ENCODE measurements at regions not wholly inside any gene's neighbourhood (a gene's known extent, or its start where the extent isn't known, plus 50 kb on each side); places are given as distances from the start of the nearest gene placed in this dataset.

- no peak for TF ChIP-seq CTCF (IDR thresholded peaks at IDR 0.05; ENCODE audit: low read depth, low read length)
- TF ChIP-seq EZH2phosphoT487 (IDR thresholded peaks at IDR 0.05; ENCODE audit: low read depth): no peak
- Histone ChIP-seq H3K36me3 (replicated peaks; ENCODE audit: low read depth, low read length) (no peaks in the 10 kb centered on the region), H3K27me3 (ENCODE audit: low read depth, low read length) (no peaks in the 10 kb centered on the region), H3K9ac (ENCODE audit: low read length) (no peak overlapping the region), H2AFZ (ENCODE audit: low read depth, low read length) (no peak overlapping the region), H4K20me1 (ENCODE audit: insufficient read depth, low read length) (no peaks in the 10 kb centered on the region), H3K79me2 (ENCODE audit: low read length) (no peaks in the 10 kb centered on the region), H3K4me1 (ENCODE audit: low read length) (no peaks in the 10 kb centered on the region), H3K27ac (ENCODE audit: low read length) (no peak overlapping the region), H3K9me3 (ENCODE audit: insufficient read depth, low read length) (0 out of 2 replicates have a peak, but pooled peaks cover 3% of the 10 kb centered on the region), H3K4me2 (ENCODE audit: low read length) (no peak overlapping the region), H3K4me3 (ENCODE audit: low read length) (no peak overlapping the region)
Measured at GRCh38 chr4:11730545-11730944, 301.9 kb upstream of the HS3ST1 start.

GRCh38 chr4:11729548-11729947 lies 300.9 kb upstream of the HS3ST1 start:
- Histone ChIP-seq H3K4me3 (ENCODE audit: low read length) (no peak overlapping the region), H3K9ac (ENCODE audit: low read length) (no peak overlapping the region), H2AFZ (ENCODE audit: low read depth, low read length) (no peak overlapping the region), H4K20me1 (ENCODE audit: insufficient read depth, low read length) (no peaks in the 10 kb centered on the region), H3K36me3 (replicated peaks; ENCODE audit: low read depth, low read length) (no peaks in the 10 kb centered on the region), H3K79me2 (ENCODE audit: low read length) (no peaks in the 10 kb centered on the region), H3K4me2 (ENCODE audit: low read length) (no peak overlapping the region), H3K27ac (ENCODE audit: low read length) (no peak overlapping the region), H3K9me3 (ENCODE audit: insufficient read depth, low read length) (0 out of 2 replicates have a peak, but pooled peaks cover 3% of the 10 kb centered on the region), H3K27me3 (ENCODE audit: low read depth, low read length) (no peaks in the 10 kb centered on the region), H3K4me1 (ENCODE audit: low read length) (no peaks in the 10 kb centered on the region)
- TF ChIP-seq EZH2phosphoT487 (IDR thresholded peaks at IDR 0.05; ENCODE audit: low read depth) (no peak), CTCF (IDR thresholded peaks at IDR 0.05; ENCODE audit: low read depth, low read length) (no peak)

- TF ChIP-seq CTCF (IDR thresholded peaks at IDR 0.05; ENCODE audit: low read depth, low read length): no peak
- no peak for TF ChIP-seq EZH2phosphoT487 (IDR thresholded peaks at IDR 0.05; ENCODE audit: low read depth)
- Histone ChIP-seq H3K79me2 (ENCODE audit: low read length) (no peaks in the 10 kb centered on the region), H4K20me1 (ENCODE audit: insufficient read depth, low read length) (no peaks in the 10 kb centered on the region), H3K27ac (ENCODE audit: low read length) (no peak overlapping the region), H3K36me3 (replicated peaks; ENCODE audit: low read depth, low read length) (no peaks in the 10 kb centered on the region), H3K4me2 (ENCODE audit: low read length) (no peak overlapping the region), H3K27me3 (ENCODE audit: low read depth, low read length) (no peaks in the 10 kb centered on the region), H3K9ac (ENCODE audit: low read length) (no peak overlapping the region), H3K4me1 (ENCODE audit: low read length) (no peaks in the 10 kb centered on the region), H2AFZ (ENCODE audit: low read depth, low read length) (no peak overlapping the region), H3K9me3 (ENCODE audit: insufficient read depth, low read length) (0 out of 2 replicates have a peak, but pooled peaks cover 3% of the 10 kb centered on the region), H3K4me3 (ENCODE audit: low read length) (no peak overlapping the region)
Measured at GRCh38 chr4:11727903-11728564, 299.3 kb upstream of the HS3ST1 start.

- no peaks in the 10 kb centered on the region for H3K36me3 ChIP-seq (replicated peaks; ENCODE audit: low read depth, low read length)
- no peaks in the 10 kb centered on the region for H4K20me1 ChIP-seq (ENCODE audit: insufficient read depth, low read length)
- H3K4me2 ChIP-seq (ENCODE audit: low read length): no peak overlapping the region
- H3K9me3 ChIP-seq (ENCODE audit: insufficient read depth, low read length): 0 out of 2 replicates have a peak, but pooled peaks cover 3% of the 10 kb centered on the region
- H3K4me3 ChIP-seq (ENCODE audit: low read length): no peak overlapping the region
- TF ChIP-seq EZH2phosphoT487 (IDR thresholded peaks at IDR 0.05; ENCODE audit: low read depth): no peak
- TF ChIP-seq CTCF (IDR thresholded peaks at IDR 0.05; ENCODE audit: low read depth, low read length): no peak
- H3K27me3 ChIP-seq (ENCODE audit: low read depth, low read length): no peaks in the 10 kb centered on the region
- no peaks in the 10 kb centered on the region for H3K79me2 ChIP-seq (ENCODE audit: low read length)
- no peak overlapping the region for H3K27ac ChIP-seq (ENCODE audit: low read length)
- no peak overlapping the region for H3K9ac ChIP-seq (ENCODE audit: low read length)
- no peak overlapping the region for H2AFZ ChIP-seq (ENCODE audit: low read depth, low read length)
- H3K4me1 ChIP-seq (ENCODE audit: low read length): no peaks in the 10 kb centered on the region
Measured at GRCh38 chr4:11724731-11725130, 296.0 kb upstream of the HS3ST1 start.
